ENCODE measurements at regions not wholly inside any gene's neighbourhood (a gene's known extent, or its start where the extent isn't known, plus 50 kb on each side); places are given as distances from the start of the nearest gene placed in this dataset.

DNA sequence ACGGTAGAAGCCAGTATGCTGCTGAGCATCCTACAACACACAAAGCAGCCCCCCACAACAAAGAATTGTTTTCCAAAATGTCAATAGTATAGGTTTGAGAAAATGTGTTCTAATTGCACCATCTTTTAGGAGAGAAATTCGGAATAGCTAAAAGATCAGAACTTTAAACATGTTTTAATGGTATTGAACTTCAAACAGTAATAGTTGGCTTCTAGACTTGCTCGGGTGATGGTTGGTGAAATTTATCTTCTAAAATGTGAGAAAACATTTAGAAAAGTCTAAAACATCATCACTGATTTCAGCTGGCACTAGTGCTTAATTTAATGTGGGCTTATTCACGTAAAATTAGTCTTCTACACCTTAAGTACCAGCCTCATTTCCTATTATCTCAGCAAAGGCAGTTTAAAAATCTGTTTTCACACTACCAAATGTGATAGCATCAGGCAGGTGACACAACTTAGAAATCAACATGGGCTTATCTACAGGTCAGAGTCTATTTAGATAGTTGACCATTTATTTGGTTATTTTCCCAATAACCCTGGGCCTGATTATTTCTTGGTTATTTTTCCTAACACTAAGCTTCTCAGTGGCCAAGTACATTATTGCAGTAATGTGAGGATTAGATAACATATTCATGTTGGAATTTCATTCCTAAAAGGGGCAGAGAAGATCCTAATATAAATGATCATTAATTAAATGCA, 399.3 kb upstream of the PKN2 start:
- TF ChIP-seq, protein P1, sequence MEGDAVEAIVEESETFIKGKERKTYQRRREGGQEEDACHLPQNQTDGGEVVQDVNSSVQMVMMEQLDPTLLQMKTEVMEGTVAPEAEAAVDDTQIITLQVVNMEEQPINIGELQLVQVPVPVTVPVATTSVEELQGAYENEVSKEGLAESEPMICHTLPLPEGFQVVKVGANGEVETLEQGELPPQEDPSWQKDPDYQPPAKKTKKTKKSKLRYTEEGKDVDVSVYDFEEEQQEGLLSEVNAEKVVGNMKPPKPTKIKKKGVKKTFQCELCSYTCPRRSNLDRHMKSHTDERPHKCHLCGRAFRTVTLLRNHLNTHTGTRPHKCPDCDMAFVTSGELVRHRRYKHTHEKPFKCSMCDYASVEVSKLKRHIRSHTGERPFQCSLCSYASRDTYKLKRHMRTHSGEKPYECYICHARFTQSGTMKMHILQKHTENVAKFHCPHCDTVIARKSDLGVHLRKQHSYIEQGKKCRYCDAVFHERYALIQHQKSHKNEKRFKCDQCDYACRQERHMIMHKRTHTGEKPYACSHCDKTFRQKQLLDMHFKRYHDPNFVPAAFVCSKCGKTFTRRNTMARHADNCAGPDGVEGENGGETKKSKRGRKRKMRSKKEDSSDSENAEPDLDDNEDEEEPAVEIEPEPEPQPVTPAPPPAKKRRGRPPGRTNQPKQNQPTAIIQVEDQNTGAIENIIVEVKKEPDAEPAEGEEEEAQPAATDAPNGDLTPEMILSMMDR (IDR thresholded peaks at IDR 0.05), result no peak
- no peak for TF ChIP-seq POLR2A (IDR thresholded peaks at IDR 0.05)

Measured in body of pancreas (tissue), 4 donors.